IMR-90 (cell line): ENCODE measurements at regions not wholly inside any gene's neighbourhood (a gene's known extent, or its start where the extent isn't known, plus 50 kb on each side); places are given as distances from the start of the nearest gene placed in this dataset.

Experiments used
- BHLHE40 ChIP-seq: fragments of 150-350 bp; IDR thresholded peaks from 2 replicates; pipeline ENCODE4 v1.6.1; 2016; ENCODE audit warnings: mild to moderate bottlenecking, low read depth, low read length
- CEBPB ChIP-seq: IDR thresholded peaks from 2 replicates; pipeline ENCODE4 v1.6.1; 2012; ENCODE audit warnings: low read depth, low read length, improper control_type of control experiment
- CTCF ChIP-seq: conservative IDR thresholded peaks from 2 replicates; pipeline ENCODE4 v1.5.1; 2012; ENCODE audit warnings: mild to moderate bottlenecking, low read depth, low read length, improper control_type of control experiment
- POLR2A ChIP-seq: IDR thresholded peaks from 2 replicates; pipeline ENCODE4 v1.6.1; 2012; ENCODE audit warnings: mild to moderate bottlenecking, low read depth, low read length
- RAD21 ChIP-seq: IDR thresholded peaks from 2 replicates; pipeline ENCODE4 v1.6.1; 2012; ENCODE audit warnings: low read length, improper control_type of control experiment
- SMC3 ChIP-seq: fragments of 150-350 bp; IDR thresholded peaks from 2 replicates; pipeline ENCODE4 v1.6.1; 2016; ENCODE audit warnings: low read depth, mild to moderate bottlenecking, antibody characterized with exemption, low read length, moderate library complexity

- TF ChIP-seq POLR2A (no peak), CTCF (no peak), RAD21 (no peak), CEBPB (no peak), SMC3 (no peak), BHLHE40 (no peak)
These were observed 210.8 kb upstream of the JUN start for GRCh38 chr1:58994664-58995063.
